HCT116 (cell line): ENCODE measurements at regions not wholly inside any gene's neighbourhood (a gene's known extent, or its start where the extent isn't known, plus 50 kb on each side); places are given as distances from the start of the nearest gene placed in this dataset.
A peak's percentile ranks its signal among the peaks of the same experiment; 100 is the strongest.

Source experiments
- ATAC-seq: fragments of 200-7000 bp; cut with Tn5 transposase; 2 replicates; pipeline ENCODE4 v1.9.1; 2020; ENCODE audit warnings: mild to moderate bottlenecking, moderate library complexity
- BruUV-seq: library from RNA; stranded (reverse); fragments of 400-500 nt; replicated peaks from 2 replicates; lab custom pipeline; 2021; lab: Mats Ljungman, UMichigan
- CTCF ChIA-PET: fragments of 300-600 bp; sonication (Branson Sonifier 250); formaldehyde crosslinking; loops from one replicate; lab custom pipeline; 2021; ENCODE audit warnings: antibody characterized with exemption; lab: Charles Lee
- POLR2A ChIA-PET: fragments of 300-600, 350-600 bp; sonication (Branson Sonifier 250); formaldehyde crosslinking; loops from one replicate; lab custom pipeline; 2021; ENCODE audit warnings: antibody characterized with exemption; lab: Charles Lee
- RAD21 ChIA-PET, 2 experiments: fragments of 300-600 bp; sonication (Branson Sonifier 250); formaldehyde crosslinking; loops; one replicate each; lab custom pipeline; 2023; ENCODE audit warnings: low total read pairs in 2 of 2; ENCODE audit not compliant: uncharacterized antibody in 2 of 2, unreplicated experiment in 2 of 2, low non-redundant PET in 1 of 2; lab: Charles Lee
- DNase-seq: peaks from one replicate; pipeline ENCODE4 v3.0.0-alpha.2; 2010; ENCODE audit warnings: low read depth, low spot score
- H2AFZ ChIP-seq: fragments of 200-600 bp; shearing (Covaris generic), sonication (generic); 2 replicates; pipeline ENCODE4 v1.6.1; 2017; ENCODE audit warnings: low read depth, mixed run types, mixed read lengths, antibody characterized with exemption, low read length; ENCODE audit not compliant: poor library complexity, severe bottlenecking
- H3K27ac ChIP-seq: 2 replicates; pipeline ENCODE4 v1.5.1; 2012; ENCODE audit warnings: low read depth, low read length
- H3K27me3 ChIP-seq: fragments of 200-600 bp; sonication (generic); 2 replicates; pipeline ENCODE4 v1.6.1; 2016; ENCODE audit warnings: mixed run types, low read length, mixed read lengths; ENCODE audit not compliant: insufficient read depth
- H3K36me3 ChIP-seq, 2 experiments: fragments of 200-500 bp in 1 of 2; fragments of 200-600 bp in 1 of 2; sonication (Bioruptor generic) in 1 of 2; sonication (generic) in 1 of 2; 2 replicates each; pipeline versions ENCODE4 v1.5.1 to v1.6.1; 2014 to 2016; ENCODE audit warnings: low read length in 2 of 2, inconsistent platforms in 1 of 2, mixed read lengths in 1 of 2, mixed run types in 1 of 2; ENCODE audit not compliant: insufficient read depth in 2 of 2, control insufficient read depth in 1 of 2
- H3K4me1 ChIP-seq, 2 experiments: fragments of 200-600 bp in 1 of 2; sonication (generic) in 1 of 2; 2 replicates each; pipeline versions ENCODE4 v1.5.1 to v1.6.1; 2012 to 2017; ENCODE audit warnings: low read length in 2 of 2, inconsistent platforms in 1 of 2, mild to moderate bottlenecking in 1 of 2, mixed read lengths in 1 of 2, mixed run types in 1 of 2, moderate library complexity in 1 of 2; ENCODE audit not compliant: insufficient read depth in 2 of 2, control insufficient read depth in 1 of 2
- H3K4me2 ChIP-seq: fragments of 200-600 bp; sonication (generic); 2 replicates; pipeline ENCODE4 v1.6.1; 2017; ENCODE audit warnings: mixed run types, low read length, mixed read lengths
- H3K4me3 ChIP-seq, 2 experiments: fragments of 200-600 bp in 1 of 2; sonication (generic) in 1 of 2; replicated peaks in 1 of 2; 2 replicates each; pipeline ENCODE4 v1.5.1; 2011 to 2016; ENCODE audit warnings: low read length in 2 of 2, control low read depth in 1 of 2, low read depth in 1 of 2, mild to moderate bottlenecking in 1 of 2, mixed read lengths in 1 of 2, mixed run types in 1 of 2
- H3K79me2 ChIP-seq: fragments of 200-600 bp; sonication (generic); 2 replicates; pipeline ENCODE4 v1.6.1; 2017; ENCODE audit warnings: mild to moderate bottlenecking, mixed run types, low read length, moderate library complexity, mixed read lengths; ENCODE audit not compliant: insufficient read depth
- H3K9ac ChIP-seq: fragments of 200-600 bp; sonication (generic); 2 replicates; pipeline ENCODE4 v1.6.1; 2016; ENCODE audit warnings: low read length, mixed read lengths
- H3K9me2 ChIP-seq: fragments of 200-600 bp; sonication (generic), shearing (Covaris generic); 2 replicates; pipeline ENCODE4 v1.6.1; 2017; ENCODE audit warnings: mixed run types, mild to moderate bottlenecking, moderate library complexity; ENCODE audit not compliant: insufficient read depth
- H3K9me3 ChIP-seq, 2 experiments: fragments of 200-500 bp in 1 of 2; fragments of 200-600 bp in 1 of 2; sonication (Bioruptor generic) in 1 of 2; sonication (generic) in 1 of 2; 2 replicates each; pipeline ENCODE4 v1.6.1; 2014 to 2017; ENCODE audit warnings: low read length in 2 of 2, mixed read lengths in 2 of 2, inconsistent platforms in 1 of 2, low read depth in 1 of 2, mild to moderate bottlenecking in 1 of 2, mixed run types in 1 of 2, moderate library complexity in 1 of 2; ENCODE audit not compliant: control insufficient read depth in 1 of 2, insufficient read depth in 1 of 2
- H4K20me1 ChIP-seq: fragments of 200-600 bp; sonication (generic), shearing (Covaris generic); 2 replicates; pipeline ENCODE4 v1.6.1; 2017; ENCODE audit warnings: mixed run types, mild to moderate bottlenecking, moderate library complexity; ENCODE audit not compliant: insufficient read depth
- CTCF ChIP-seq, 3 experiments: fragments of 200-600 bp in 1 of 3; sonication (generic) in 1 of 3; IDR thresholded peaks in 2 of 3; conservative IDR thresholded peaks in 1 of 3; 2 replicates each; pipeline ENCODE4 v1.5.1; 2012 to 2017; ENCODE audit warnings: low read depth in 2 of 3, low read length in 2 of 3, antibody characterized with exemption in 1 of 3, borderline replicate concordance in 1 of 3, control low read depth in 1 of 3, mild to moderate bottlenecking in 1 of 3, mixed read lengths in 1 of 3, mixed run types in 1 of 3, moderate library complexity in 1 of 3; ENCODE audit not compliant: insufficient read depth in 1 of 3
- EZH2phosphoT487 ChIP-seq: fragments of 200-600 bp; IDR thresholded peaks from 2 replicates; pipeline ENCODE4 v1.6.1; 2018; ENCODE audit warnings: antibody characterized with exemption, borderline replicate concordance
- FOSL1 ChIP-seq: IDR thresholded peaks from 2 replicates; pipeline ENCODE4 v1.6.1; 2012; ENCODE audit warnings: low read depth
- JUND ChIP-seq: IDR thresholded peaks from 2 replicates; pipeline ENCODE4 v1.6.1; 2012
- SP1 ChIP-seq: IDR thresholded peaks from 2 replicates; pipeline ENCODE4 v1.6.1; 2012; ENCODE audit warnings: low read depth
- YY1 ChIP-seq: IDR thresholded peaks from 2 replicates; pipeline ENCODE4 v1.6.1; 2011; ENCODE audit warnings: low read length, low read depth, moderate library complexity, mild to moderate bottlenecking; ENCODE audit not compliant: insufficient replicate concordance; ENCODE audit errors: extremely low read depth
- intact Hi-C: fragments of 100-400 bp; cut with micrococcal nuclease; formaldehyde crosslinking; loops from 2 replicates; pipeline ENCODE4 v1.10.0; 2022
- TF ChIP-seq, protein P1 (sequence below): IDR thresholded peaks from 2 replicates; pipeline ENCODE4 v1.6.1; 2012

DNA sequence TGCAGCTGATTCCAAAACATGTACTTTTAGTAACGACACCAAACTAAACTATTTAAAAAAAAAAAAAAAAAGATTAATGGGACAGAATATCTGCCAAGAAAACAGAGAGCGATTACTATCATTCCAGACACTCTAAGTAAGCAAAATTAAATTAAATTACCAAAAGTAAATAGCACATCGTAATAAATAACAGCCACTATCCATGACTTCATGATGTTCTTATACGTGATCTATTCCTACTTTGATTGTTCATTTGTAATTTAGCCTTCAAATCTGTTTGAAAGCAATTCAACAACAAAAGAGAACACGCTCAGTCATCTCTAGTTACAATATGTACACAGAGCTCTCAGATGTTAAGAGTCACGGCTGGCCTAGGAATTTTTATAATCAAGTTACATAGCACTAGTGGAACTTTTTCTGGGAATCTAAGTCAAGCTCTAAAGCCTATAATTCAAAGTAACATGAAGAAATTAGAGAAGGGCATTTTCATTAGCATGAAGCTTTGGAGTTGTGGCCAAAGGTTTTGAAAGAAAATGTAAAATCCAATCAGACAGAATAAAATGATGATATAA lies 241.7 kb upstream of the NEBL start (continued):
- TF ChIP-seq CTCF (IDR thresholded peaks at IDR 0.05 in 2 of 3, conservative IDR thresholded peaks at IDR 0.05 in 1 of 3; ENCODE audit: borderline replicate concordance in 1 of 3, insufficient read depth in 1 of 3, low read depth in 2 of 3, low read length in 2 of 3): no peak
- TF ChIP-seq, protein P1, sequence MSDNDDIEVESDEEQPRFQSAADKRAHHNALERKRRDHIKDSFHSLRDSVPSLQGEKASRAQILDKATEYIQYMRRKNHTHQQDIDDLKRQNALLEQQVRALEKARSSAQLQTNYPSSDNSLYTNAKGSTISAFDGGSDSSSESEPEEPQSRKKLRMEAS: no peak

DNA sequence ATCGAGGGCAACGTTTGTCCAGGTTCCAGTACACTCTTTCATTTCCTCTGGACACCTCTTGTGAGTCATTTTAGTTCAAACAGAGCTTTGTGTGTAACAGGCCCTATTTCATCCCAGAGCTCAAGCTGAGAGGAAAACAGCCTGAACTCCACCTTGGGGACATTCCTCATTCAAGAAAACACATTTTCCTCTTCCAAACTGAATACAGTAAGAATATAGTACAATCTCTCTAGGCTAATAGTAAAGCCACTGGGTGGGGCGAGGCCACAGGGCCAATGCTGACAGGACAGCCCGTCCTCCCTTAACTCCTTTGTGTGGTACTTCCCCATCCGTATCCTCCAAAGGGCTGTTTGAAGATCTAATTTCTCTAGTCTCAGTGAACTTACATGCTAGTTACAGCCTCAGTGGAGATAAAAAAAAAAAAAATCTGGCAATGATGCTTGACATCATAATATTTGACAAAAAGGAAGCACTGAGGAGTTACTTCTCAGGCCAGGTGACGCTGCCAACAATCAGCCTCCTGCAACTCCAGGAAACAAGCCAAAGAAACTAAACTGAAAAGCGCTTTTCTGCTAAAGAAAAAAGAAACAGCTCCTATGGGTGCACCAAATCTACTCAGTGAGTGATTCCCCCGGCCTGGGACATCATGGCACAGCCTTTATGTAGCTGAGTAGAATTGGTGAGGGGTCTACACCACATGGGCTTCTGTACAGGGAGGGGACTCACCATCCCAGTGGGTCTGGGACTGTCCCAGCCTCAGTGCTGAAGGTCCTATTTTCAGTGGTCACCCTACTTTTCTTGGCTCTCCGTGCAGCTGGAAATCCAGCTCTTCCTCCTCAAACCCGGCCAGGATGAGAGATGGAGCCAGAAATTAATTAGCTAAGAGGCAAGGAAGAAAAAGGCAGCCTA lies 238.2 kb upstream of the NEBL start:
- BruUV-seq: no TSS peak
- peak overlapping the region; percentile 46 for H3K4me2 ChIP-seq
- intact Hi-C loops: no loop called here

More for the DNA sequence above, 238.2 kb upstream of the NEBL start:
- POLR2A ChIA-PET: no interaction called here
- H3K9me3 ChIP-seq: no peaks in the 10 kb centered on the region
- H3K9ac ChIP-seq: no peak overlapping the region
- peak; percentile 68 for ATAC-seq
- no peaks in the 10 kb centered on the region for H3K9me2 ChIP-seq
- RAD21 ChIA-PET: no interaction called here
- H3K36me3 ChIP-seq: no peaks in the 10 kb centered on the region
- peak; percentile 38 for DNase-seq
- CTCF ChIA-PET: no interaction called here
- no peaks in the 10 kb centered on the region for H4K20me1 ChIP-seq
- H3K79me2 ChIP-seq: no peaks in the 10 kb centered on the region
- TF ChIP-seq YY1 (no peak), EZH2phosphoT487 (no peak), JUND (peak; percentile 51), SP1 (peak; percentile 45), FOSL1 (peak; percentile 41; the same call in 1 of the 2 replicates)
- no peaks in the 10 kb centered on the region for H3K27me3 ChIP-seq
- H3K4me3 ChIP-seq: no peak overlapping the region
- H3K27ac ChIP-seq: peak overlapping the region; percentile 28; the same call in 1 of the 2 replicates
- H2AFZ ChIP-seq: no peak overlapping the region
- peaks cover 7 to 13% of the 10 kb centered on the region in 2 experiments; a peak in 2 of 4 replicates for H3K4me1 ChIP-seq
